Activated CD4-positive, alpha-beta T cell treated with anti-CD3 and anti-CD28 coated beads, Interleukin-2, amount 50 U/mL, for 16 hours (primary cell): ENCODE measurements at regions not wholly inside any gene's neighbourhood (a gene's known extent, or its start where the extent isn't known, plus 50 kb on each side); places are given as distances from the start of the nearest gene placed in this dataset.
A peak's percentile ranks its signal among the peaks of the same experiment; 100 is the strongest.
"Not testable (repeated sequence)": the region's sequence is repeated elsewhere in the genome, so short reads cannot be mapped to it uniquely, and the experiment has no call there.

ENCODE experiments used
- DNase-seq: peaks from one replicate; pipeline ENCODE4 v3.0.0-alpha.2; 2020

GRCh38 chrX:109782994-109783700, 50.1 kb upstream of the ACSL4 start:
- DNase-seq, result peak; percentile 24

- no peak for DNase-seq
Observed at GRCh38 chrX:109783701-109784079, 50.6 kb upstream of the ACSL4 start.

GRCh38 chrX:109785053-109785452, 52.0 kb upstream of the ACSL4 start:
- no peak for DNase-seq

GRCh38 chrX:109790511-109790910, 57.5 kb upstream of the ACSL4 start:
- not testable (repeated sequence) for DNase-seq

GRCh38 chrX:109793191-109793590, 60.1 kb upstream of the ACSL4 start:
- DNase-seq, result no peak

- no peak for DNase-seq
Observed at GRCh38 chrX:109795682-109796081, 62.6 kb upstream of the ACSL4 start.

GRCh38 chrX:109797311-109797975, 64.4 kb upstream of the ACSL4 start:
- DNase-seq, result no peak

GRCh38 chrX:109812236-109812635, 79.2 kb upstream of the ACSL4 start:
- no peak for DNase-seq

GRCh38 chrX:109813236-109813635, 80.2 kb upstream of the ACSL4 start:
- no peak for DNase-seq

GRCh38 chrX:109818976-109819375, 85.9 kb upstream of the ACSL4 start:
- no peak for DNase-seq

- DNase-seq, result no peak
Observed at GRCh38 chrX:109822861-109823260, 89.8 kb upstream of the ACSL4 start.

GRCh38 chrX:109826954-109827708, 94.1 kb upstream of the ACSL4 start:
- DNase-seq, result no peak

- no peak for DNase-seq
Observed at GRCh38 chrX:109827772-109828171, 94.7 kb upstream of the ACSL4 start.

GRCh38 chrX:109830157-109830703, 97.2 kb upstream of the ACSL4 start:
- no peak for DNase-seq

- DNase-seq, result no peak
Observed at GRCh38 chrX:109830704-109831206, 97.7 kb upstream of the ACSL4 start.

- DNase-seq, result no peak
Observed at GRCh38 chrX:109831326-109831985, 98.4 kb upstream of the ACSL4 start.

GRCh38 chrX:109839694-109840567, 106.9 kb upstream of the ACSL4 start:
- no peak for DNase-seq

- DNase-seq, result peak; percentile 11
Observed at GRCh38 chrX:109840585-109840984, 107.5 kb upstream of the ACSL4 start.

- DNase-seq, result peak; percentile 34
Observed at GRCh38 chrX:109841257-109841656, 108.2 kb upstream of the ACSL4 start.

GRCh38 chrX:109841869-109842579, 109.0 kb upstream of the ACSL4 start:
- no peak for DNase-seq

GRCh38 chrX:109842611-109843010, 109.6 kb upstream of the ACSL4 start:
- DNase-seq, result no peak
